ENCODE measurements at regions not wholly inside any gene's neighbourhood (a gene's known extent, or its start where the extent isn't known, plus 50 kb on each side); places are given as distances from the start of the nearest gene placed in this dataset.

DNA sequence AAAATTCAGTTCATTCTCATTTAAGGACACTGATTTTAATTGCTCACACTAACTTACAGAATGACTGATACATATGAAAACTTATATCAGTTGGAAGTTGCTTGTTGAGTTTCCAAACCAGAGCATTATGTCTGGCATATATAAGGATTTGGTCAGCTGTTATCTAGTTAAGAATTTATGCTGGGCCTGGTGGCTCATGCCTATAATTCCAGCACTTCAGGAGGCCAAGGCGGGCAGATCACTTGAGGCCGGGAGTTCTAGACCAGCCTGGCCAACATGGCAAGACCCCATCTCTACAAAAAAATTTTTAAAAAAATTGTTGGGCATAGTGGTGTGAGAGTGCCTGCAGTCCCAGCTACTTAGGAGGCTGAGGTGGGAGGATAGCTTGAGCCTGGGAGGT lies 73.1 kb downstream of the SPRY1 start:
- TF ChIP-seq, protein P1, sequence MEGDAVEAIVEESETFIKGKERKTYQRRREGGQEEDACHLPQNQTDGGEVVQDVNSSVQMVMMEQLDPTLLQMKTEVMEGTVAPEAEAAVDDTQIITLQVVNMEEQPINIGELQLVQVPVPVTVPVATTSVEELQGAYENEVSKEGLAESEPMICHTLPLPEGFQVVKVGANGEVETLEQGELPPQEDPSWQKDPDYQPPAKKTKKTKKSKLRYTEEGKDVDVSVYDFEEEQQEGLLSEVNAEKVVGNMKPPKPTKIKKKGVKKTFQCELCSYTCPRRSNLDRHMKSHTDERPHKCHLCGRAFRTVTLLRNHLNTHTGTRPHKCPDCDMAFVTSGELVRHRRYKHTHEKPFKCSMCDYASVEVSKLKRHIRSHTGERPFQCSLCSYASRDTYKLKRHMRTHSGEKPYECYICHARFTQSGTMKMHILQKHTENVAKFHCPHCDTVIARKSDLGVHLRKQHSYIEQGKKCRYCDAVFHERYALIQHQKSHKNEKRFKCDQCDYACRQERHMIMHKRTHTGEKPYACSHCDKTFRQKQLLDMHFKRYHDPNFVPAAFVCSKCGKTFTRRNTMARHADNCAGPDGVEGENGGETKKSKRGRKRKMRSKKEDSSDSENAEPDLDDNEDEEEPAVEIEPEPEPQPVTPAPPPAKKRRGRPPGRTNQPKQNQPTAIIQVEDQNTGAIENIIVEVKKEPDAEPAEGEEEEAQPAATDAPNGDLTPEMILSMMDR (IDR thresholded peaks at IDR 0.05; ENCODE audit: low read depth, low read length) = no peak
- H3K4me3 ChIP-seq (ENCODE audit: low read depth, low read length) = no peak overlapping the region

DNA sequence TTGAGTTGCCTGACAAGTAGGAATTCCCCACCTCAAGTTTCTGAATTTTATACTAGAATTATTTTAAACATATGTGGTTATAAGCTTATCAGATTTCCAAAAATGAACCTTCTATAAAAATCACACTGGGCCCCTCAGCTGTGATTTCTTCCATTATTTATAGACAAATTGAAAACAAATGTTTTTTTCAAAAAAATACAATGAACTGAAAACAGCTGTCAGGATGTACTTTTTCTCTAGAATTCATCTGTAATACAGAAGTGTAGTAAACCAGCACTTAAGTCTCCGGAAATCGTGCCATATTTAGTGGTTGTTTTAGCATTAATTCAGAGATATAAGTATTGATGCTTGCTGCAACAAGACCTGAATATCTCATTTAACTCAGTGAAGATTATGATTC lies 74.0 kb downstream of the SPRY1 start:
- TF ChIP-seq, protein P1 (IDR thresholded peaks at IDR 0.05; ENCODE audit: low read depth, low read length) = no peak
- H3K4me3 ChIP-seq (ENCODE audit: low read depth, low read length) = no peak overlapping the region

DNA sequence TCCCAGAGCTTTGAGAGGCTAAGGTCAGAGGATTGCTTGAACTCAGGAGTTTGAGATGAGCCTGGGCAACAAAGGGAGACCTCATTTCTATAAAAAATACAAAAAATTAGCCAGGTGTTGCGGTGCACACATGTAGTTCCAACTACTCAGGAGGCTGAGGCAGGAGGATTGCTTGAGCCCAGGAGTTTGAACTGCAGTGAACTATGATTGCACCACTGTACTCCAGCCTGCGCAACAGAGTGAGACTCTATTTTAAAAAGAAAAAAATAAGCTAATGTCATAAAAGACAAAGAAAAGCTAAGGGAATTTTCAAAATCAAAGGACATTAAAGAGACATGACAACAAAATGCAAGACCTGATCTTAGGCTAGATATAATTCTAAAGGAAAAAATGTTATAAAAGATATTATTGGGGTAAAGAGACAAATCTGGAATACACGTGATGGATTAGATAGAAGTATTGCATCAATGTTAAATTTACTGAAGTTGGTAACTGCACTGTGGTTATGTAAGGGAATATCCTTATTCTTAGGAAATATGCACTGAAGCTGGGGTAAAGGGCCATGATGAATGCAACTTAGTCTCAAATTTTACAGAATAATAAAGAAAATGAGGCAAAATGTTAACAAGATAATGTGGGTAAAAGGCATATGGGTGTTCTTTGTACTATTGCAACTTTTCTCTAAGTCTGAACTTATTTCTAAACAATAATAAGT lies 75.2 kb downstream of the SPRY1 start:
- H3K4me3 ChIP-seq (ENCODE audit: low read depth, low read length) = no peak overlapping the region
- TF ChIP-seq, protein P1 (IDR thresholded peaks at IDR 0.05; ENCODE audit: low read depth, low read length) = no peak

DNA sequence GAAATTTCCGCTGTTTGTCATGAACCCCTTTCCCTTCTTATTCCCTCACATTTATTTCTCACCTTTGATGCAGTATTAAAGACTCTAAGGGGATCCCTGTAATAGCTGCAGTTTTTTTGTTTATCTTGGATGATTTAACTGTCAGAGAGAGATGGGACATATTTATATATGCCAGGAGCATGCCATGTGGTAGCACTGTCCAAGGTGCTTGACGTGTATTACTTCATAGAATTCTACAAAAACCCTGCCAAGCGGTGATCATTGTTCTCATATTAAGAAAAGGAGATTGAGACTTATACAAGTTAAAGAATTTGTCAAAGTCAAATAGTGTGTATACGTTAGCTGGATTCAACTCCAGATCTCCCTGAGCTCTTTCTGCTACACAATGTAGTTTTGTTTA lies 78.2 kb downstream of the SPRY1 start:
- H3K4me3 ChIP-seq (ENCODE audit: low read depth, low read length) = no peak overlapping the region
- TF ChIP-seq, protein P1 (IDR thresholded peaks at IDR 0.05; ENCODE audit: low read depth, low read length) = no peak

DNA sequence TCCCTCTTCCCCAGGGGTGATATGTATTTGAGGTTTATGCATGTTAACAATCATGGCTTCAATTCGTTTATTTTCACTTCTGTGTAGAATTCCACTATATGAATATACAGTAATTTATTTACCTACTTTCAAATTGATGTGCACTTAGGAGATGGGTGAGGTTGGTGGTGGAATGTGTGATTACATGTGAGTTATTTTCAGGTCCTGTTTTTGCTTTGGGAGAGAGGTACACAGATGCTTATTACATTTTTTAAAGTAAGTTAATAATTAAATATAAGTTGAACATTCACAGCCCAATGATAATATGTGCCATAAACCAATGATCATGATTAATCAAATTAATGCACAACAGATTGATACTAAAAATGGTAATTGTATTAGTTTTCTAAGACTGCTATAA lies 79.5 kb downstream of the SPRY1 start:
- TF ChIP-seq, protein P1 (IDR thresholded peaks at IDR 0.05; ENCODE audit: low read depth, low read length) = no peak
- H3K4me3 ChIP-seq (ENCODE audit: low read depth, low read length) = no peak overlapping the region

DNA sequence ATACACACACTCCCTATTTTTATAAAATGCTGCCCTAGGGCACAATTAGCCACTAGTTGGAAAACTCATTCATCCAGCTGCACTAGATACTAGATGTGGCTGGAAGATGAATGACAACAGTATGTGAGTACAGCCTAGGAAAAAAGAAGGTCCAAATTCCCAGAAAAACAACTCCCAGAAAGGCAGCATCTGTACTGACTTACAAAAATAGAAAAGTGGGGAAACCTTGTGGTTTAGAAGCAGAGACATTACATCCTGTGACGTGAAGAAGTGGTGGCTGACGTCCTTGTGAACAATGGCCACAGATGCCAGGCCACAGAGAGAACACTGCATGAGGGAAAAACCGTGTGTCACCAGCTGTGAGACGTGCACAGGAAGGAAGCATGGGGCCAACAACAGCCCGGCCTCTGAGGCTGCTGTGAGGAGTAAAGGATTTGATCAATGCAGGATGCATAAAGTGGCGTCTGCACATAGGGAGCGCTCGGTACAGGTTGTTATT lies 81.2 kb downstream of the SPRY1 start:
- TF ChIP-seq, protein P1 (IDR thresholded peaks at IDR 0.05; ENCODE audit: low read depth, low read length) = no peak
- H3K4me3 ChIP-seq (ENCODE audit: low read depth, low read length) = no peak overlapping the region

DNA sequence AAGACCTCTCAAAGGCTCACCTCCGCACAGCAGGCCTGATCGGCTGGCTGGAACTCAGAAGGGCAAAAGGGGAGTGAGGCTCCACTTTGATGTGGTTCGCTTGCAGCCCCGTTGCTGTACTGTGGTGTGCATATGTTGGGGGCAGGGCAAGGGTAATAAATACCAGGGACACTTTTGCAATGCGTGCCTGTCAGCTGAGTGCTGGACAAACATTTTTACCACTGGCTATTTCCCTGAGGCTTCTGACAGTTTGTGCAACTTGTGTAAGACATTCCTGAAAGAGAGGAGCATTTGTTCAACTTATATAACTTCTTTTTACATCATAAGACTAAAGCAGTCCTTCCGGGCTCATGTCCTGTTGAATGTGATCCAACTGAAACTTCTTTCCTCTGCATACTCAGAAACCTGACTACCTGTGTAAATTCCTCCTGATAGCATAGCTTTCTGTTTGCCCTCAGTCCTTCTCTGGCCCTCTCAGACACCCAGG lies 82.3 kb downstream of the SPRY1 start:
- TF ChIP-seq, protein P1 (IDR thresholded peaks at IDR 0.05; ENCODE audit: low read depth, low read length) = no peak
- no peak overlapping the region for H3K4me3 ChIP-seq (ENCODE audit: low read depth, low read length)
